ENCODE measurements at regions not wholly inside any gene's neighbourhood (a gene's known extent, or its start where the extent isn't known, plus 50 kb on each side); places are given as distances from the start of the nearest gene placed in this dataset.
"Not testable (repeated sequence)": the region's sequence is repeated elsewhere in the genome, so short reads cannot be mapped to it uniquely, and the experiment has no call there.

DNA sequence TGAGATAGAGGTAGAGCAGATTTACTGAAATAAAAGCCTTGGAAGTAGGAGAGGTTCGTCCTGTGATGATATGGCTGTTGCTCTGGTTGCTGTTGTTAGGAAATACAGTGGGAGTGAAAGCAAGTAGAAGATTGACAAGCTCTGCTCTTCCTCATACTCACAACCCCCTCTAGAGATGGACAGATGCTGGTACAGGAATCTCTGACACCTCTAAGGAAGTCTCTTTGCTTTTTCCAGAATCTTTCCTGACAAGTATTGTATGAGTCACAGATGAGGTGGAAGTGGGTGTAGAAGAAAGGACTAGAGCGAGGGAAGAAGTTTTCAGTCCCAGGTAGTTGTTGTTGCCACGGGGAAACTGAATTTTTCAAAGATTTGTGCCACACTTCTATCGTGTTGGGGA is 337.8 kb downstream of the RPIA start:
- TF ChIP-seq, protein P1, sequence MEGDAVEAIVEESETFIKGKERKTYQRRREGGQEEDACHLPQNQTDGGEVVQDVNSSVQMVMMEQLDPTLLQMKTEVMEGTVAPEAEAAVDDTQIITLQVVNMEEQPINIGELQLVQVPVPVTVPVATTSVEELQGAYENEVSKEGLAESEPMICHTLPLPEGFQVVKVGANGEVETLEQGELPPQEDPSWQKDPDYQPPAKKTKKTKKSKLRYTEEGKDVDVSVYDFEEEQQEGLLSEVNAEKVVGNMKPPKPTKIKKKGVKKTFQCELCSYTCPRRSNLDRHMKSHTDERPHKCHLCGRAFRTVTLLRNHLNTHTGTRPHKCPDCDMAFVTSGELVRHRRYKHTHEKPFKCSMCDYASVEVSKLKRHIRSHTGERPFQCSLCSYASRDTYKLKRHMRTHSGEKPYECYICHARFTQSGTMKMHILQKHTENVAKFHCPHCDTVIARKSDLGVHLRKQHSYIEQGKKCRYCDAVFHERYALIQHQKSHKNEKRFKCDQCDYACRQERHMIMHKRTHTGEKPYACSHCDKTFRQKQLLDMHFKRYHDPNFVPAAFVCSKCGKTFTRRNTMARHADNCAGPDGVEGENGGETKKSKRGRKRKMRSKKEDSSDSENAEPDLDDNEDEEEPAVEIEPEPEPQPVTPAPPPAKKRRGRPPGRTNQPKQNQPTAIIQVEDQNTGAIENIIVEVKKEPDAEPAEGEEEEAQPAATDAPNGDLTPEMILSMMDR (conservative IDR thresholded peaks at IDR 0.05; ENCODE audit: low read length): not testable (repeated sequence)
- TF ChIP-seq EZH2phosphoT487 (IDR thresholded peaks at IDR 0.05; ENCODE audit: borderline replicate concordance, low read depth, low read length): not testable (repeated sequence)

Measured in OCI-LY7 (cell line).